WTC11 (cell line): ENCODE measurements at regions not wholly inside any gene's neighbourhood (a gene's known extent, or its start where the extent isn't known, plus 50 kb on each side); places are given as distances from the start of the nearest gene placed in this dataset.

Experiments used
- ATAC-seq: fragments of 200-7000 bp; cut with Tn5 transposase; 2 replicates; pipeline ENCODE4 v1.10.0; 2021; ENCODE audit warnings: mild to moderate bottlenecking, moderate library complexity
- CTCF ChIA-PET: fragments of 300-600 bp; sonication (Branson Sonifier 250); formaldehyde crosslinking; loops from one replicate; lab custom pipeline; 2021; ENCODE audit warnings: antibody characterized with exemption; lab: Charles Lee
- POLR2A ChIA-PET: fragments of 350-600 bp; sonication (Branson Sonifier 250); formaldehyde crosslinking; loops from one replicate; lab custom pipeline; 2021; ENCODE audit warnings: antibody characterized with exemption; lab: Charles Lee
- DNase-seq: peaks from one replicate; pipeline ENCODE4 v3.0.0; 2021; ENCODE audit warnings: low spot score
- H3K27ac Mint-ChIP-seq: 2 replicates; pipeline ENCODE4 v1.8.0; 2021; ENCODE audit warnings: mixed read lengths
- H3K27me3 Mint-ChIP-seq: 2 replicates; pipeline ENCODE4 v1.8.0; 2021; ENCODE audit warnings: low read depth, mild to moderate bottlenecking, moderate library complexity, mixed read lengths
- H3K36me3 Mint-ChIP-seq: 2 replicates; pipeline ENCODE4 v1.8.0; 2021; ENCODE audit warnings: mixed read lengths
- H3K4me1 Mint-ChIP-seq: 2 replicates; pipeline ENCODE4 v1.8.0; 2022; ENCODE audit warnings: mixed read lengths
- H3K4me3 Mint-ChIP-seq: 2 replicates; pipeline ENCODE4 v1.8.0; 2021; ENCODE audit warnings: mild to moderate bottlenecking, moderate library complexity, mixed read lengths
- H3K9me3 Mint-ChIP-seq: 2 replicates; pipeline ENCODE4 v1.8.0; 2021; ENCODE audit warnings: mixed read lengths
- AFF4 ChIP-seq: sonication (generic); formaldehyde crosslinking; IDR thresholded peaks from 2 replicates; pipeline ENCODE4 v1.8.1; 2023; ENCODE audit warnings: mild to moderate bottlenecking, missing genetic modification reagents, borderline replicate concordance
- AR ChIP-seq: fragments of 250-450 bp; sonication (Bioruptor Pico); IDR thresholded peaks from 2 replicates; pipeline ENCODE4 v1.9.0; 2021; ENCODE audit warnings: mild to moderate bottlenecking
- ATF3 ChIP-seq: sonication (generic); formaldehyde crosslinking; conservative IDR thresholded peaks from 2 replicates; pipeline ENCODE4 v1.8.1; 2022; ENCODE audit warnings: mild to moderate bottlenecking, missing genetic modification reagents
- ETV6 ChIP-seq: sonication (generic); formaldehyde crosslinking; IDR thresholded peaks from 2 replicates; pipeline ENCODE4 v1.8.1; 2022; ENCODE audit warnings: mild to moderate bottlenecking, missing genetic modification reagents
- GRHL2 ChIP-seq: fragments of 250-450 bp; sonication (Bioruptor Pico); IDR thresholded peaks from 2 replicates; pipeline ENCODE4 v1.8.0; 2022; ENCODE audit warnings: mild to moderate bottlenecking, moderate library complexity; ENCODE audit not compliant: insufficient replicate concordance, severe bottlenecking
- JAZF1 ChIP-seq: fragments of 250-450 bp; sonication (Bioruptor Pico); IDR thresholded peaks from 2 replicates; pipeline ENCODE4 v1.9.0; 2021; ENCODE audit warnings: moderate library complexity, mild to moderate bottlenecking, inconsistent platforms
- OVOL2 ChIP-seq: fragments of 250-450 bp; sonication (Bioruptor Pico); IDR thresholded peaks from 2 replicates; pipeline ENCODE4 v1.9.0; 2021; ENCODE audit warnings: mild to moderate bottlenecking, borderline replicate concordance
- SMAD3 ChIP-seq: sonication (generic); formaldehyde crosslinking; IDR thresholded peaks from 2 replicates; pipeline ENCODE4 v1.8.0; 2022; ENCODE audit warnings: missing genetic modification reagents, mild to moderate bottlenecking, borderline replicate concordance
- SOX15 ChIP-seq: fragments of 250-450 bp; sonication (Bioruptor Pico); IDR thresholded peaks from 2 replicates; pipeline ENCODE4 v1.9.0; 2021; ENCODE audit warnings: mild to moderate bottlenecking
- TP53 ChIP-seq: sonication (generic); formaldehyde crosslinking; IDR thresholded peaks from 2 replicates; pipeline ENCODE4 v1.8.1; 2023; ENCODE audit warnings: mild to moderate bottlenecking, missing genetic modification reagents
- ZNF317 ChIP-seq: sonication (generic); formaldehyde crosslinking; IDR thresholded peaks from 2 replicates; pipeline ENCODE4 v1.8.1; 2023; ENCODE audit warnings: low read depth, mild to moderate bottlenecking, moderate library complexity, missing genetic modification reagents, borderline replicate concordance
- ZNF425 ChIP-seq: fragments of 250-450 bp; sonication (Bioruptor Pico); conservative IDR thresholded peaks from 2 replicates; pipeline ENCODE4 v1.9.0; 2021; ENCODE audit warnings: mild to moderate bottlenecking
- ZNF671 ChIP-seq: fragments of 250-450 bp; sonication (Bioruptor Pico); IDR thresholded peaks from 2 replicates; pipeline ENCODE4 v1.8.0; 2021; ENCODE audit warnings: mild to moderate bottlenecking
- TF ChIP-seq, protein P1 (sequence below): sonication (generic); formaldehyde crosslinking; IDR thresholded peaks from 2 replicates; pipeline ENCODE4 v1.8.0; 2023; ENCODE audit warnings: missing genetic modification reagents
- TF ChIP-seq, protein P2 (sequence below): sonication (generic); formaldehyde crosslinking; IDR thresholded peaks from 2 replicates; pipeline ENCODE4 v1.8.1; 2022; ENCODE audit warnings: missing genetic modification reagents, borderline replicate concordance
- TF ChIP-seq, protein P3 (sequence below): sonication (generic); formaldehyde crosslinking; IDR thresholded peaks from 2 replicates; pipeline ENCODE4 v1.8.0; 2022; ENCODE audit warnings: missing genetic modification reagents
- TF ChIP-seq, protein P4 (sequence below): fragments of 250-450 bp; sonication (Bioruptor Pico); IDR thresholded peaks from 2 replicates; pipeline ENCODE4 v1.9.0; 2021; ENCODE audit warnings: moderate library complexity, mild to moderate bottlenecking, inconsistent platforms, borderline replicate concordance

DNA sequence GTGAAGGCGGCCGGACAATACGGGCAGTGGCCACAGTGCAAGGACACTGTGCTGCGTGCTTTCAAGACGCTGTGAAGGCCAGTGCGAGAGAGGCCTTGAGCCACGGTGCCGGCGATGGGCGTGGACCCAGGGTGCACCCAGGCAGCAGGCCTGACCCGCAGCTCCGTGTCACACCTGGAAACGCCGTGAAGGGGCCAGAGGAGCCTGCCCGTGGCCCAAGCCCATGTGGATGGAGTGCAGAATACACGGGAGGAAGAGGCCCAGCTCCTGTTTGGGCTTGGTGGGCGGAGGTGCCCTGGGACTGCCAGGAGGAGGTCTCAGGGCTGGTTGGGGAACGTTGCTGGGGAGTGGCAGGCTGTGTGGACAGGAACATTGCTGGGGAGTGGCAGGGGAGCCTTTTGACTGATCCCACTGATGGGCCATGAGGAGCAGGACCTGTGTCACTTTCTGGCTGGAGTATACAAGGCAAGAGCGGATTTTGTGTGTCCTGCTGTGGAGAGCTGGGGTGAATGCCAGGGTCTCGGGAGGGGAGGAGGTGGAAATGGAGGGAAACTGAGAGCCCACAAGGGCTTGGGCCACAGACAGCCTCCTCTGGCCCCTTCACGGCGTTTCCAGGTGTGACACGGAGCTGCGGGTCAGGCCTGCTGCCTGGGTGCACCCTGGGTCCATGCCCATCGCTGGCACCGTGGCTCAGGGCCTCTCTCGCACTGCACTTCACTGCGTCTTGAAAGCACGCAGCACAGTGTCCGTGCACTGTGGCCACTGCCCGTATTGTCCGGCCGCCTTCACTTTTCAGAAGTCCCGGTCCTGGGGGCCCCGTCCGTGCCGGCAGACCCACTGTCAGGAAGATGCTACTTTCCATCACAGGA is 925.4 kb downstream of the BRD1 start:
- Mint-ChIP-seq H3K9me3 (no peaks in the 10 kb centered on the region), H3K4me3 (no peak overlapping the region), H3K36me3 (no peaks in the 10 kb centered on the region), H3K27me3 (no peaks in the 10 kb centered on the region; the same call in 1 of the 2 replicates), H3K27ac (no peak overlapping the region), H3K4me1 (no peaks in the 10 kb centered on the region)
- DNase-seq (no peak), ATAC-seq (no peak)
- CTCF ChIA-PET, result no interaction called here
- TF ChIP-seq ZNF317 (no peak), TP53 (no peak), GRHL2 (CRISPR knock-in tag) (no peak), AR (CRISPR knock-in tag) (no peak), ATF3 (CRISPR knock-in tag) (no peak), OVOL2 (CRISPR knock-in tag) (no peak)
- TF ChIP-seq, all 79 proteins: peak for 0
- POLR2A ChIA-PET, result no interaction called here

GRCh38 chr22:48901324-48901723 is 926.3 kb downstream of the BRD1 start:
- ATAC-seq (no peak), DNase-seq (no peak)
- no peak overlapping the region for H3K27ac Mint-ChIP-seq
- no peaks in the 10 kb centered on the region for H3K9me3 Mint-ChIP-seq
- no peaks in the 10 kb centered on the region for H3K36me3 Mint-ChIP-seq
- no peaks in the 10 kb centered on the region; the same call in 1 of the 2 replicates for H3K27me3 Mint-ChIP-seq
- POLR2A ChIA-PET, result interaction anchor here (0.6 kb wide), 1 partner anchor 124 kb away, joined by 3 read pairs; no protein-coding TSS in a partner anchor
- H3K4me3 Mint-ChIP-seq, result no peak overlapping the region
- CTCF ChIA-PET, result no interaction called here
- H3K4me1 Mint-ChIP-seq, result no peaks in the 10 kb centered on the region
- TF ChIP-seq AFF4 (CRISPR knock-in tag) (no peak), JAZF1 (CRISPR knock-in tag) (no peak), SOX15 (no peak), ETV6 (no peak), SMAD3 (CRISPR knock-in tag) (no peak), ZNF671 (no peak), ZNF425 (no peak)
- TF ChIP-seq, protein P1, sequence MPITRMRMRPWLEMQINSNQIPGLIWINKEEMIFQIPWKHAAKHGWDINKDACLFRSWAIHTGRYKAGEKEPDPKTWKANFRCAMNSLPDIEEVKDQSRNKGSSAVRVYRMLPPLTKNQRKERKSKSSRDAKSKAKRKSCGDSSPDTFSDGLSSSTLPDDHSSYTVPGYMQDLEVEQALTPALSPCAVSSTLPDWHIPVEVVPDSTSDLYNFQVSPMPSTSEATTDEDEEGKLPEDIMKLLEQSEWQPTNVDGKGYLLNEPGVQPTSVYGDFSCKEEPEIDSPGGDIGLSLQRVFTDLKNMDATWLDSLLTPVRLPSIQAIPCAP (CRISPR knock-in tag), result no peak
- TF ChIP-seq, protein P2, sequence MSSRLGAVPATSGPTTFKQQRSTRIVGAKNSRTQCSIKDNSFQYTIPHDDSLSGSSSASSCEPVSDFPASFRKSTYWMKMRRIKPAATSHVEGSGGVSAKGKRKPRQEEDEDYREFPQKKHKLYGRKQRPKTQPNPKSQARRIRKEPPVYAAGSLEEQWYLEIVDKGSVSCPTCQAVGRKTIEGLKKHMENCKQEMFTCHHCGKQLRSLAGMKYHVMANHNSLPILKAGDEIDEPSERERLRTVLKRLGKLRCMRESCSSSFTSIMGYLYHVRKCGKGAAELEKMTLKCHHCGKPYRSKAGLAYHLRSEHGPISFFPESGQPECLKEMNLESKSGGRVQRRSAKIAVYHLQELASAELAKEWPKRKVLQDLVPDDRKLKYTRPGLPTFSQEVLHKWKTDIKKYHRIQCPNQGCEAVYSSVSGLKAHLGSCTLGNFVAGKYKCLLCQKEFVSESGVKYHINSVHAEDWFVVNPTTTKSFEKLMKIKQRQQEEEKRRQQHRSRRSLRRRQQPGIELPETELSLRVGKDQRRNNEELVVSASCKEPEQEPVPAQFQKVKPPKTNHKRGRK (CRISPR knock-in tag), result no peak
- TF ChIP-seq, protein P3, sequence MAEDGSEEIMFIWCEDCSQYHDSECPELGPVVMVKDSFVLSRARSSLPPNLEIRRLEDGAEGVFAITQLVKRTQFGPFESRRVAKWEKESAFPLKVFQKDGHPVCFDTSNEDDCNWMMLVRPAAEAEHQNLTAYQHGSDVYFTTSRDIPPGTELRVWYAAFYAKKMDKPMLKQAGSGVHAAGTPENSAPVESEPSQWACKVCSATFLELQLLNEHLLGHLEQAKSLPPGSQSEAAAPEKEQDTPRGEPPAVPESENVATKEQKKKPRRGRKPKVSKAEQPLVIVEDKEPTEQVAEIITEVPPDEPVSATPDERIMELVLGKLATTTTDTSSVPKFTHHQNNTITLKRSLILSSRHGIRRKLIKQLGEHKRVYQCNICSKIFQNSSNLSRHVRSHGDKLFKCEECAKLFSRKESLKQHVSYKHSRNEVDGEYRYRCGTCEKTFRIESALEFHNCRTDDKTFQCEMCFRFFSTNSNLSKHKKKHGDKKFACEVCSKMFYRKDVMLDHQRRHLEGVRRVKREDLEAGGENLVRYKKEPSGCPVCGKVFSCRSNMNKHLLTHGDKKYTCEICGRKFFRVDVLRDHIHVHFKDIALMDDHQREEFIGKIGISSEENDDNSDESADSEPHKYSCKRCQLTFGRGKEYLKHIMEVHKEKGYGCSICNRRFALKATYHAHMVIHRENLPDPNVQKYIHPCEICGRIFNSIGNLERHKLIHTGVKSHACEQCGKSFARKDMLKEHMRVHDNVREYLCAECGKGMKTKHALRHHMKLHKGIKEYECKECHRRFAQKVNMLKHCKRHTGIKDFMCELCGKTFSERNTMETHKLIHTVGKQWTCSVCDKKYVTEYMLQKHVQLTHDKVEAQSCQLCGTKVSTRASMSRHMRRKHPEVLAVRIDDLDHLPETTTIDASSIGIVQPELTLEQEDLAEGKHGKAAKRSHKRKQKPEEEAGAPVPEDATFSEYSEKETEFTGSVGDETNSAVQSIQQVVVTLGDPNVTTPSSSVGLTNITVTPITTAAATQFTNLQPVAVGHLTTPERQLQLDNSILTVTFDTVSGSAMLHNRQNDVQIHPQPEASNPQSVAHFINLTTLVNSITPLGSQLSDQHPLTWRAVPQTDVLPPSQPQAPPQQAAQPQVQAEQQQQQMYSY (CRISPR knock-in tag), result no peak
- TF ChIP-seq, protein P4, sequence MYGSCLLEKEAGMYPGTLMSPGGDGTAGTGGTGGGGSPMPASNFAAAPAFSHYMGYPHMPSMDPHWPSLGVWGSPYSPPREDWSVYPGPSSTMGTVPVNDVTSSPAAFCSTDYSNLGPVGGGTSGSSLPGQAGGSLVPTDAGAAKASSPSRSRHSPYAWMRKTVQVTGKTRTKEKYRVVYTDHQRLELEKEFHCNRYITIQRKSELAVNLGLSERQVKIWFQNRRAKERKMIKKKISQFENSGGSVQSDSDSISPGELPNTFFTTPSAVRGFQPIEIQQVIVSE (CRISPR knock-in tag), result no peak
